CD14-positive monocyte (primary cell): ENCODE measurements at regions not wholly inside any gene's neighbourhood (a gene's known extent, or its start where the extent isn't known, plus 50 kb on each side); places are given as distances from the start of the nearest gene placed in this dataset.

ENCODE experiments used
- DNase-seq, 3 donors: peaks; one replicate each; pipeline ENCODE4 v3.0.0-alpha.2; 2011 to 2022
- H2AFZ ChIP-seq: 2 replicates; pipeline ENCODE4 v1.6.0; 2012; ENCODE audit warnings: mild to moderate bottlenecking, low read depth, low read length, inconsistent platforms; ENCODE audit not compliant: insufficient read depth, poor library complexity, severe bottlenecking
- H3K27ac ChIP-seq, 2 donors: 1 replicate in 1 of 2; 2 replicates in 1 of 2; pipeline ENCODE4 v1.5.1; 2012 to 2013; ENCODE audit warnings: low read length in 2 of 2, control low read depth in 1 of 2, inconsistent platforms in 1 of 2, low read depth in 1 of 2, mild to moderate bottlenecking in 1 of 2
- H3K27me3 ChIP-seq, 2 donors: one replicate each; pipeline versions ENCODE4 v1.6.0 to v1.6.1; 2011 to 2013; ENCODE audit warnings: low read length in 2 of 2; ENCODE audit not compliant: control insufficient read depth in 2 of 2, insufficient read depth in 2 of 2
- H3K36me3 ChIP-seq, 2 donors: replicated peaks in 1 of 2; 1 replicate in 1 of 2; 2 replicates in 1 of 2; pipeline versions ENCODE4 v1.5.1 to v1.6.1; 2012 to 2013; ENCODE audit warnings: low read length in 2 of 2, control low read depth in 1 of 2, inconsistent platforms in 1 of 2, mild to moderate bottlenecking in 1 of 2; ENCODE audit not compliant: insufficient read depth in 2 of 2, control insufficient read depth in 1 of 2
- H3K4me1 ChIP-seq, 2 donors: 1 replicate in 1 of 2; 2 replicates in 1 of 2; pipeline versions ENCODE4 v1.5.1 to v1.6.1; 2012 to 2013; ENCODE audit warnings: low read length in 2 of 2, control low read depth in 1 of 2, inconsistent platforms in 1 of 2, mild to moderate bottlenecking in 1 of 2, moderate library complexity in 1 of 2; ENCODE audit not compliant: insufficient read depth in 2 of 2, control insufficient read depth in 1 of 2
- H3K4me2 ChIP-seq: replicated peaks from 2 replicates; pipeline ENCODE3; 2012; ENCODE audit warnings: low read length, moderate library complexity, mild to moderate bottlenecking; ENCODE audit not compliant: poor library complexity, severe bottlenecking; ENCODE audit errors: extremely low read depth
- H3K4me3 ChIP-seq, 3 experiments: fragments of 200-600 bp in 1 of 3; sonication (generic) in 1 of 3; replicated peaks in 1 of 3; 1 replicate in 2 of 3; 2 replicates in 1 of 3; pipeline ENCODE4 v1.5.1; 2011 to 2013; ENCODE audit warnings: low read length in 3 of 3, mild to moderate bottlenecking in 3 of 3, control low read depth in 2 of 3, low read depth in 2 of 3, inconsistent platforms in 1 of 3, moderate library complexity in 1 of 3
- H3K79me2 ChIP-seq: 2 replicates; pipeline ENCODE4 v1.6.0; 2012; ENCODE audit warnings: mild to moderate bottlenecking, control low read depth, inconsistent platforms, low read length, moderate library complexity; ENCODE audit not compliant: insufficient read depth
- H3K9ac ChIP-seq: 2 replicates; pipeline ENCODE4 v1.6.0; 2017; ENCODE audit warnings: low read length, mild to moderate bottlenecking; ENCODE audit not compliant: insufficient read depth, poor library complexity, severe bottlenecking
- H3K9me3 ChIP-seq, 2 donors: replicated peaks in 1 of 2; 1 replicate in 1 of 2; 2 replicates in 1 of 2; pipeline versions ENCODE4 v1.5.1 to v1.6.1; 2012 to 2013; ENCODE audit warnings: low read length in 2 of 2, control low read depth in 1 of 2; ENCODE audit not compliant: control insufficient read depth in 1 of 2, insufficient read depth in 1 of 2
- H4K20me1 ChIP-seq: 2 replicates; pipeline ENCODE4 v1.6.0; 2012; ENCODE audit warnings: mild to moderate bottlenecking, low read length, control low read depth, moderate library complexity; ENCODE audit not compliant: insufficient read depth
- H3K27ac Mint-ChIP-seq, 7 donors: one replicate each; pipeline ENCODE4 v1.8.0; 2020; ENCODE audit warnings: mild to moderate bottlenecking in 7 of 7, mixed read lengths in 7 of 7, moderate library complexity in 6 of 7, inconsistent platforms in 2 of 7
- H3K27me3 Mint-ChIP-seq, 3 donors: one replicate each; pipeline ENCODE4 v1.8.0; 2021 to 2022; ENCODE audit warnings: low read depth in 3 of 3, mild to moderate bottlenecking in 3 of 3, mixed read lengths in 3 of 3, moderate library complexity in 3 of 3, inconsistent platforms in 1 of 3
- H3K36me3 Mint-ChIP-seq, 2 donors: one replicate each; pipeline ENCODE4 v1.8.0; 2020; ENCODE audit warnings: mixed read lengths in 2 of 2, inconsistent platforms in 1 of 2, mild to moderate bottlenecking in 1 of 2
- H3K4me1 Mint-ChIP-seq: one replicate; pipeline ENCODE4 v1.8.0; 2020; ENCODE audit warnings: mild to moderate bottlenecking, mixed read lengths
- H3K4me3 Mint-ChIP-seq, 2 donors: one replicate each; pipeline ENCODE4 v1.8.0; 2020; ENCODE audit warnings: mild to moderate bottlenecking in 2 of 2, mixed read lengths in 2 of 2, moderate library complexity in 1 of 2
- H3K9me3 Mint-ChIP-seq, 7 donors: one replicate each; pipeline ENCODE4 v1.8.0; 2020 to 2022; ENCODE audit warnings: mixed read lengths in 7 of 7, mild to moderate bottlenecking in 6 of 7, moderate library complexity in 6 of 7, inconsistent platforms in 2 of 7
- CTCF ChIP-seq: fragments of 200-600 bp; IDR thresholded peaks from one replicate; pipeline ENCODE4 v1.8.0; 2022; ENCODE audit warnings: antibody characterized with exemption, mild to moderate bottlenecking
- WGBS: methylation state at CpG from one replicate; pipeline ENCODE4 v1.1.5; 2013; ENCODE audit warnings: missing lambda C conversion rate; ENCODE audit not compliant: insufficient coverage; 5-methylcytosine and 5-hydroxymethylcytosine counted together
- intact Hi-C, 2 donors: fragments of 100-400 bp; cut with micrococcal nuclease; formaldehyde crosslinking; loops; one replicate each; pipeline versions ENCODE4 v1.15.0 to v1.15.1; 2023

GRCh38 chr13:22866221-22866620, 314.6 kb upstream of the SGCG start:
- 96% methylated on average over 5 of the region's 9 CpGs for WGBS
- Histone ChIP-seq H3K27ac (no peak overlapping the region), H3K9me3 (peaks cover 0 to under 1% of the 10 kb centered on the region in 2 donors), H3K27me3 (no peaks in the 10 kb centered on the region), H3K4me1 (no peaks in the 10 kb centered on the region), H3K4me2 (no peak overlapping the region), H3K36me3 (no peaks in the 10 kb centered on the region), H3K79me2 (no peaks in the 10 kb centered on the region), H3K9ac (no peak overlapping the region), H2AFZ (no peak overlapping the region), H4K20me1 (no peaks in the 10 kb centered on the region), H3K4me3 (no peak overlapping the region)
- Mint-ChIP-seq H3K36me3 (no peaks in the 10 kb centered on the region), H3K27me3 (peaks cover 0 to 2% (median 0%) of the 10 kb centered on the region in 3 donors), H3K27ac (no peak overlapping the region), H3K4me3 (no peak overlapping the region), H3K4me1 (no peaks in the 10 kb centered on the region), H3K9me3 (peaks cover 0 to 23% (median 6%) of the 10 kb centered on the region in 7 donors)
- DNase-seq: no peak
- TF ChIP-seq CTCF: no peak
- intact Hi-C loops: no loop called here

GRCh38 chr13:22871231-22871630, 309.5 kb upstream of the SGCG start:
- Histone ChIP-seq H3K27me3 (no peaks in the 10 kb centered on the region), H2AFZ (no peak overlapping the region), H3K79me2 (no peaks in the 10 kb centered on the region), H4K20me1 (no peaks in the 10 kb centered on the region), H3K4me2 (no peak overlapping the region), H3K9ac (no peak overlapping the region), H3K27ac (no peak overlapping the region), H3K36me3 (no peaks in the 10 kb centered on the region), H3K4me3 (no peak overlapping the region), H3K9me3 (peaks cover 0 to 7% of the 10 kb centered on the region in 2 donors), H3K4me1 (no peaks in the 10 kb centered on the region)
- H3K27me3 Mint-ChIP-seq: no peaks in the 10 kb centered on the region
- 72% methylated on average over 2 of the region's 2 CpGs for WGBS
- peaks cover 4 to 13% (median 7%) of the 10 kb centered on the region in 7 donors for H3K9me3 Mint-ChIP-seq
- no peak for DNase-seq
- H3K4me3 Mint-ChIP-seq: no peak overlapping the region
- no peak overlapping the region for H3K27ac Mint-ChIP-seq
- intact Hi-C loops: no loop called here
- no peak for TF ChIP-seq CTCF
- H3K4me1 Mint-ChIP-seq: no peaks in the 10 kb centered on the region
- H3K36me3 Mint-ChIP-seq: no peaks in the 10 kb centered on the region
